Stimulated activated CD4-positive, alpha-beta T cell treated with anti-CD3 and anti-CD28 coated beads, TNF-alpha, amount 100 ng/mL, for 4 hours (primary cell): ENCODE measurements at regions not wholly inside any gene's neighbourhood (a gene's known extent, or its start where the extent isn't known, plus 50 kb on each side); places are given as distances from the start of the nearest gene placed in this dataset.
A peak's percentile ranks its signal among the peaks of the same experiment; 100 is the strongest.

Experiments used
- DNase-seq, 3 experiments: peaks; one replicate each; pipeline ENCODE4 v3.0.0-alpha.2; 2020; ENCODE audit warnings: low read depth in 3 of 3

DNA sequence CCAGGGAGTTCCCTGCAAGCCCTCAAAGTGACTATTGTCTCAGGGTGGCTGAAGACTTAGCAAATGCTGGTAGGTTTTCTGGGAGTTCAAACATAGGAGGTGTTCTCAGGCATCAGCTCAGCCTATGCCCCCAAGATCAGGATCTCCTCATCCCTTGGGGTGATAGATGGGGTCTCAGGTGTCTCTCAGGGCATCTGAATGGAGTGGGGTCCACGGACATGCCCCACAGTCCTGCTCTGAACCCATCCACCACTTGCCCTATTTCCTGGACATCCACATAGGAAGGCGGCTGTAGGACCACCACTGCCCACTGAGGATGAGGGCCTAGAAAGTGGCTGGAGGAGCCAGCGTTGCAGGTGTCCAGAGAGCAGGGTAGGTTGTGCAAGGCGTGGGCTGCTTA is 287.0 kb upstream of the CXCR4 start:
- no peak for DNase-seq

DNA sequence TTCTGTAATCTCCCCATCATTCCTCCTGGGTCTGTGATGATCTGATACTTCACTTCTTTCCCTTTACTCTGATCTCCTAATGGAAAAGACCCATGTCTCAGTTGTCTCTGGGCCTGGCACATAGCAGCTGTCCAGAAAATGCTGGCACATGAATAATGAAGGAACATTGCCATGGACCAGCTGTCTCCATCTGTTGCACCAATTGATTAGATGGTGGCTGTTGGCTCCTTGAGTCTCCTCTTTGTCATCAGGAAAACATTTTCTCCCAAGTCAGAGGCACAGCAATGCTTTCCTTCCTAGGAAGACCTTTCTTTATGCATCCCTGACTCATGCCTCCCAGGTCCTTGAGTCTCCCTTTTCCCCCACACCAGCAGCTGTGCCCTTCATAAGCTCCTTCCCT is 286.2 kb upstream of the CXCR4 start:
- no peak for DNase-seq

DNA sequence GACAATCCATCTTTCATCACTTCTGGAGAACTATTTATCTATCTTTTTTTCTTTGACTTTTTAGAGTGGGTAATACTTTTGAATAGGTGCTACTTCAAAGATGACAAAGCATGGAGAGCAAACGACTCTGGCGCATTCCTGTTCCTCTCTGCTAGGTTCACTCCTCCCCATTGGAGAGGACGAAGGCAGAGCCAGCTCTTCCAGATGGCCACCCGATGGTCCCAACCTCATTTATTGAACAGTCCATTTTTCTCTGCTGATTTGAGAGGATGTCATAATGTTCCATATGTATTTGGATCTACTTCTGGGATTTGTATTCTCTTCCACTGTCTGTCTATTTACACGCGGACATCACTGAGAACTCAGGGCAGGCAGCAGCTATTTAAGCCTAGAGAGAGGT is 284.3 kb upstream of the CXCR4 start:
- no peak for DNase-seq

DNA sequence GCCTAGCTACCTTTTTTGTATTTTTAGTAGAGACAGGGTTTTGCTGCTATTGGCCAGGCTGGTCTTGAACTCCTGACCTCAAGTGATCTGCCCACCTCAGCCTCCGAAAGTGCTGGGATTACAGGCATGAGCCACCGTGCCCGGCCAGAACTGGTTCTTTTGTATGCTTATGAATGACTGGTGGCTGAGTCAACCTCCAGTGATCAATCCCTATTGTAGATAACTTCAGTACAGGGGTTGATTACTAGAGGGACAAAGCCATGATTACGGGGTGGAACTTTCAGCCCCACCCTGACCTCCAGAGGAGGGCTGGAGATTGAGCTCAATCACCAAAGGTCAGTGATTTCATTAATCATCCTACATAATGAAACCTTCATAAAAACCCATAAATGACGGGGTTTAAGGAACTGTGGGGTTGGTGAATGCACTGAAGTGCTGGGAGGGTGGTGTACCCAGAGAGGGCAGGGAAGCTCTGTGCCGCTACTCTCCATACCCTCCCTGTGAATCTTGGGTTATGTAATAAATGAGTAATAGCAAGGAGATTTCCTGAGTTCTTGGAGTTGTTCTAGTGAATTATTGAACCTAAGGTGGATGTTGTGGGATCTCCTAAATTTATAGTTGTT is 281.8 kb upstream of the CXCR4 start:
- DNase-seq: no peak

DNA sequence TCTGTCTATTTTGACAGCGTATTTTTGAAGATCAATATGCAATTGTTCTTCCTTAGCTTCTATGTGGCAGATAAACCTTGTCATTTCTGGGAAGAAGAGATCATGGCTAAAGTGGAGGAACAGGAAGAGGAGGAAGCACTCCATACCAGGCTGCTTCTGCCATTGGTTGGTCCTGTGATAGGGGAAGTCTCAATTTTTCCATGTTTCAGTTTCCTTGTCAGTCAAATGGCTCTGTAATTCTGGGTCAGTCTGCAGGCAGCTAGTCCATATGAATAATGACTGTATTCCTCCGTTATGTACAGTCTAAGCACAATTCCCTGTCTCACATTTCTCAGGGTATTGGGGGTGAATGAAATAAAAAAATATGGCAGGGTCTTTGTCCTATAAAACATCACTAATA is 277.6 kb upstream of the CXCR4 start:
- DNase-seq: no peak

DNA sequence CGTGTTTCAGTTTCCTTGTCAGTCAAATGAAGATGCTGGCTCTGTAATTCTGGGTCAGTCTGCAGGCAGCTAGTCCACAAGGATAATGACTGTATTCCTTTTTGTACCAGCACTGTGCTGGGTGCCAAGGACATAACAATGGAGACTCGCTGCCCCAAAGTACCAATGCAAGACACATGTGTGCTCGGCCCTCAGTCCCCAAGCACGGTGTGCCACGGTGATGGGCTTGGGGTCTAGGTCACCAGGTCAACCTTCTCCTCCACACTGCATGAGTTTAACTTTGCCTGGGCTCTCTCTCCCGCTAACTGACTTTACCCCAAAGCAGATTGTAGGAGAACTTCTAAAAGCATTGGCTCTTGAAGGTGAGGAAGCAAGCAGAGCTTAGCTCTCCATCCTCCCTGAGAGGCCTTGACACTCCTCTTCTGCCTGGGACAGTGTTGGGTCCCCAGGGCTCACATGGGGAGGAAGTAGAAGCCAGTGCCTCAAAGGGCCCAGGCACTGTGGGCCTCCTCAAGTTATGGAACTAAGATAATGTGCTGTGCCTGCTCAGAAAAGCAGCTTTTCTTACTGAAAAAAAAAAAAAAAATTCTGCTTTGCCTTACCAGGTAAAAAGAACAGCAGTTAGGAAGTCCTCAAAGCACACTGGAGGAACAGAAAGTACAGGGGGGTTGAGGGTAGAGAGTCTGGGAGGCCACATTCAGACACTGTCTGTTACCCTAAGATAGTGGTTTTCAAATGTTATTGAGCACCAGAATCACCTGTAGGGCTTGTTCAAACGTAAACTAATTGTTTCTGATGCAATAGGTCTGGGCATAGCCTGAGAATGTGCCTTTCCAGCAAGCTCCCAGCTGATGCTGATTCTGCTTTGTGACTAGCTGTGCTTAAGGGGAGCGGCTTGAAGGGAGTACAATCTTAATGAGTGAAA is 276.4 kb upstream of the CXCR4 start:
- DNase-seq: no peak

DNA sequence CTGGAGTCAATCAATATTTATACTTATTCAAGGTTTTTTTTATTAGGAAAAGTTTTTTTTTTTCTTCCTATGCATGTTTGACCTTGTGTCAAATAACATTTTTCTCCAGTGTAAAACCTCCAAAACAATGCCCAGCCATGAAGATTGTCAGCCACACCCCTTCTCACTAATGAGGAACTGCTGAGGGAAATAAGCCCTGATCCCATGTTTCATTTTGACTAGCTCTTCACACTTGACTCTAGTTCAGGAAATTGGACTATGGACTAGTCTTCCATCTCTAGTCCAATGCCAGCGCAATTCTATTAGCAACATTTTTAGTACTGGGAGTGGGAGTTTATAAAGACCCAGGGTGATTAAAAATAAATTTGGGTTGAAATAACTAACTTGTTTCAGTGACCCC is 275.6 kb upstream of the CXCR4 start:
- DNase-seq: no peak

DNA sequence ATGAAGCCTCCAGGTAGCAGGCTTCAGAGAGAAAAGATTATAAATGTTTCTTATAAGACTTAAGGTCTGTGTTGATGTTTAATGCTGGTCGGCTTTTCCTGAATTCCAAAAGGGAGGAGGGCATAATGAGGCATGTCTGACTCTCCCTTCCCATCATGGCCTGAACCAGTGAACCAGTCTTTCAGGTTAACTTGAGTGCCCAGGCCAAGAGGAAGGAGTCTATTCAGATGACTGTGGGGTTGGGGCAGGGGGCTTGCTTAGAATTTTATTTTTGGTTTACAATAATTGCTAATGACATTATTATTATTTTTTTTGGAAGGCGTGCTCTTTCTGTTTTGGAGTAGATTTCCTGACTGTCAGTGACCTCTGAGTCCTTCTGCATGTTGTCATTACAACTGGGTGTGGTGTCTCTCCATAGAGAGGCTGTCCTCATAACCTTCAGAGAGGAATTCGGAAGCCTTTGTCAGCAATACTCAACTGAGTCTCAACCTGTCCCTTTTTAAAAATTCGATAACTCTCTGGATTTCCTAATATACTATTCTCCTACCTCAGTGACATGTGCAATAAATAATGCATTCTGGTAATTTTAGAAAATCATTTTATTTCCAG is 275.1 kb upstream of the CXCR4 start:
- no peak for DNase-seq

DNA sequence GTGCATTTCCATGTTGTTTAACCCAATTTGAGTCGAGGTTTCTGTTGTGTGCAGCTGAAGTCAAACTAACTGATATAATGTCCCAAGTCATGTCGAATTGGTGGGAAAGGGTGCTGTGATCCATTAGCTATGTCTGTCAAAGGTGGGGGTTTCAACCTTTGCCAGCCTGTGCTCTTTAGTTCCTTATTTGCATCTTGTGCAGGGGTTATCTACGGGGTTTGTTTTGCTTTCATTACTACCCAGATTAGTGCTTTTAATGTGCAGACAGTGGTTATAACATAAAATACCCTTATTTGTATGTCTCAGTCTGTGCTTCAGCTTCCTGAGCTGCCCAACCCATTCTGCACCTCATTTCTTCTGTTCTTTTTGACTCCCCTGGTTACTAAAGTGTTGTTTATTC is 271.9 kb upstream of the CXCR4 start:
- DNase-seq: no peak

DNA sequence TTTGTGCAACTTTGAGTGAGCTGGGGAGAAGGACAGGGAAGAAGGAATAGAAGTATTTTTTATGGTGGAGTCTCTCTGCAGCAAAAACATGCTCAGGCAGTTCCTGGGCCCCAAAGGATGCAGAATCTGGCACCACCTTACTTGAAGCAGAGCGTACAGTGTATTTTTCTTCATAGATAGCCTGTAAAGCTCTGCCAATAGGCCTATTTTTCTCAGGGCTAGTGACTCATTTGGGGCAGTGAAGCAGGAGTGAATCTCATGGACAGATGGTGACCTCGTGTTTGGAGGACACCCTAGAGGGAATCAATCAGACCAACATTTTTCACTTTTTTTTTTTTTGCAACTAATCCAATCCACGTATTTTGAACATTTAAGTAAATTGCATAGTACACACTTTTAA is 268.1 kb upstream of the CXCR4 start:
- no peak for DNase-seq

DNA sequence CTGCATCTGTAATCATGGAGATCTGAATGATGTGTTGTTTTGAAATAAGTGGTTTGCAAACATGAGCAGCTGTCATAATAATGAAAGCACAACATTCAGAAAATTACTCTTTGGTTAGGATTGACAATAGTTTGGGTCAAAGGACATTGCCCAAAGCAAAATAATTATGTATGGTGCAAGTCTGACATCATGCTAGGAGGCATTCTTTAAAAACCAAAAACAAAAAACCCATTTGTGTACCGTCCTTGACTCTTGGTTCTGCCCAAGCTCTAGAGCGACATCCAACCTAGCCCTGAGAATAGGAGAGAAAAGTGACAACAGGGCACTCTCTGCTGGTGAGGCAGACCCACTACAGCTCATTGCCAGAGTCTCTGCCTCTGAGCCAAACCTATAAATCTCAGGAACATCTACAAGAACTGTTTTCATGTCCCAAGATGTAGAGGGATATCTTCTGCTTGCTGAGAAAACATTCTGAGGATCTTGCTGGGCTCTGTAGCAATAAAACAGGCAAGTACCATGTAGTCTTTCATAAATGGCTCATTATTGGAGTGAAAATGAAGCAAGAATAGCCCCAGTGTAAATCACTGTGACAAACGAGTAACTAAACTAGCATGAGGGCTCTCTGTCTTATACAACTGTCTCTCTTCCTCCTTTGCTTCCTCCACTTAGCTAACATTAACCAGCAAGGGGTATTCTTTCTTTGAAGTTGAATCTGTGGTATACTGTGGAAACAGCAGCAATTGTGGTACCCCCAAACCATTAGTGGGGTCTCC is 266.8 kb upstream of the CXCR4 start:
- DNase-seq: peak in 2 of 3 experiments; percentile 8 to 24

DNA sequence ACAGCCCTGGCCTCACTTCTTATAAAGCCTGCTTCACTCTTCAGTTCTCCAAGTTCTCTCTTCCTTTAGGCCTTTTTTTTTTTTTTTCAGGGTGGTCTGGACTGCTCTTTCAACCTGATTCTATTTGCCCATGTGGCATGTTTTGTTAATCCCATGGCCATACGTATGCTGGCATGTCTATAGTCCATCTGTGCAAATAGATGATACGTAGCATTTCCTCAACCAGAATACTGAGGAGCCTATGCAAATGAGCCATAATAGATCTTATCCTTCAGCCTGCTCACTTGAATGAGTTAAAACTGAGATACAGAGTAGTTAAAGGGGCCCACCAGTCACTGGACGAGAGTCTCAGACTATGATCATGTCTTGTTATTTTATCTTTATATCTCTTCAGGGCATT is 265.2 kb upstream of the CXCR4 start:
- DNase-seq: no peak

DNA sequence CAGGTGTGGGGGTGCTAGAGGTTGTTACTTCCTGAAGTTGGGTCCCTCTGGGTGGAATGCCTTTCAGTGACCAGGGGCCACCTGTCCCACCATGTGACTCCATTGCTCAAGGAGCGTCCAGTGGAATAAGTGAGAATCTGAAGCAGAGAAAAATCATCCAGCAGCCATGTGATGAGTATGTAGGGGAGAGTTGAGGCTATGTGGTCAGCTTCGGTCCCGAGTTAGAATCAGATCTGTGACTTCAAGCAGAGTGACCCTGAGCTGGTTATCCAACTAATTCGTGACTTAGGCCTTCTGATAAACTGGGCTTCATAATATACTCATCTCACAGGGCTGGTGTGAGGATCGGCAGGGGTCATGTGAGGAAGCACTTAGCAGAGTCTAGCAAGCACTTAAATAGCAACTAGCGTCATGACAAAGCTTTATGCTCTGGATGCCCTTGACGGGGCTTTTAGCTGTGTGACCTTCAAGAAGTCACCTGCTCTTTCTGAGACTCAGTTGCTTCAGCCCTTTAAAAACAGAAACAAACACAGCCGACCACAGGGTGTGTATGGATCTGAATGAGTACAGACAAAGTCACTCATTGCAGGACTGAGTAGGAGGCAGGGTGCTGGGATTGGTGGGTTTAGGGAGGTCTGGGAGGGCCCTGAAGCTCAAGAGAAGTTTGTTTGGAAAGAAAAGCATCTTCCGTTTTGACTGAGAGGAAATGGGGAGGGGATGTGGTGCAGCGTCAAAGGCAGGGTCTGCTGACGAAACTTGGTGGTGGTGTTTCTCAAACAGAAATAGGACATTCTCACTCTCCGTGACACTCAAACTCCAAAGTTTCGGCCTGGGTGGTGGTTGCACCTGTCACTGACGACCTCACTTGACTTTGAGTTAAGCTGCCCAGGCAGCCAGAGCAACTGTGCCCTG is 264.0 kb upstream of the CXCR4 start:
- DNase-seq: peak in 2 of 3 experiments; percentile 15 to 26

DNA sequence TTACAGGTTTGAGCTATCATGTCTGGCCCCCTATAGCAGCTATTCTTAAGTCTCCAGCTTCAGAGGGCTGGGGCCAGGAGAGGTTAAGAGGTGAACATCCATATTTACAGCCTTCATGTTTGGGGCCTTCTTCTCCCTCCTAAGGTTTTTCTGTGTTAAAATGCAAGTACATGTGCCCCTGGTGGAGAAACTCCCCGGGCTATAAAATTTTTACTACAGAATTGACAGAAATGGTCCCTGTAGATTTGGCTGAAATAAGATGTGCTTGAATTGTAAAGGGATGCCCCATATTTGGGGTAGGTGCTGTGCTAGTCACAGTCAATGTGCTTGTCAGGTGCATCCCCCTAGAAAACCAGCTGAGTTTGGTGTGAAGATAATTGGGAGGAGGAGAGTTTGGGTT is 263.3 kb upstream of the CXCR4 start:
- DNase-seq: no peak

DNA sequence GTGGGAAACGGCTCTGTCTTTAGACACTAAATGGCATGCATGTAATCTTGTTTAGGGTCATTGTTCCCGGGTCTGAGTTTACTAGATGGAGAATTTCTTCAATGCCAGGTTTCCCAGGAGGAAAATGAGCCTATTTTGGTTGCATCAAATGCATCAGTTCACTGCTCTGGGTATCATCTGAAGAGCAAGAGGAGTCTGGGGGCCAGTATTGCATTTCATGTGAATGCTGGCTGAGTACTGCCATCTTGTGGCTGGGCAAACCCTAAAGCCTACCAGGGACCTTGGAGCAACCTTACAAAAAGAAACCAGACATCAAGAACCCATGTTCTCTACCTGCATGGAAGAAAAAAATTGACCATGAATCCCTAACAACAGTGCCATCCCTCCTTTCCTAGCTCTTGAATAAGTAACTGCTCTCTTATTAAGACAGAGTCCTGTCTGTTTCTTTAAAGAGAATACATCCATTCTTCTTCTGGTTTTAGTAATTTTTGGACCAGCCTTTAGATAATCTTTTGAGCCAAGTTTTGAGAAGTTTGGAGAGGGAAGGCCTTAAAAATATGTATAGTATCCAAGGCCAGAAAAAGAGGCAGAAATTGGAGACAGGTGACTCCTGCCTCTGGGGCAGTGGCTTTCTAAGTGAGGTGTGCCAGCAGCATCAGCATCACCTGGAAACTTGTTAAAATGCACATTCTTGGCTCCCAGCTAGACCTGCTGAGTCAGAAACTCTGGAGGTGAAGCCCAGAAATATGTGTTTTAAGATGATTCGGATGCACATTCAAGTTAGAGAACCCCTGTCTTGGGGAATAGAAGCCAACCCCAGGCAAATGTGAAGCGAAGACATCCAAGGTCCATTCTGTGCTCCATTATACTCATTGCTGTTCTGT is 261.0 kb upstream of the CXCR4 start:
- peak; percentile 31 to 60 (median 56) for DNase-seq

DNA sequence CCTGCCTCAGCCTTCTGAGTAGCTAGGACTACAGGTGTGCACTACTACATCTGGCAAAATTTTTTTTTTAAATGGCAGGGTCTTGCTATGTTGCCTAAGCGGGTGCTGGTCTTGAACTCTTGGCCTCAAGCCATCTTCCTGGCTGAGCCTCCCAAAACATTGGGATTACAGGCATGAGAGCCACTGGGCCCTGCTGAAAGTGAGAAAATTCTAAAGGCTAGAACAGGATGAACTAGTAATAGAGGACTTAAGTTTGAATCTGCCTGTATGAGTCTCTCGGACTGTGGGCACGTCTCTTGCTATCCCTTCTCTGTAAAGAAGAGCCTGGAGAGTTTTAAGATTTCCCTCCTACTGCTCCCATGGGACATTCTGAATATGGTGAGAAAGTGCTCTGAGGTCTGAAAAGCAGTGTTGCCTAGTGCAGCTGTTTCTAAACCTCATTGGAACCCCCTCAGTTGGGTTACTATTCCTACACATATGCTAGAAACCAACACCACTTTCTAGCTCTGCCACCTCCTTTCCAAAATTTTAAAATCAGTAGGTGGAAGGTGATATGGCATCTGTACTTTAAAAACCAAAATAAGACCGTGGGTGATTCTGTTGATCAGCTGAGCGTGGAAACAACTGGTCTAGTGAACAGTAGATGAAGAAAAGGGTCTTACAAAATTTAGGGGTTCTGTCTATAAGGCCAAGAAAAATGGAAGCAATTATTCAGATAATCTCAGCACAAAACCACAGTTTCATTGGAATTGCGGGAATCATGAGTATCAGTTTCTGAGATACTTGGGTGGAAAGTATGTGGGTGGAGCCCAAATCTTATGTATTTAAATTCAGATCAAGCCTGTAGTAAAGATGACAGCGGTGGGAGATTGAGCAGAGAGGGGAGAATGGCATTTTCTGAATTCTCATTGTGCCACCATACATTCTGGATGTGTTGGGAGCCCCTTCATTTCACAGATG is 259.8 kb upstream of the CXCR4 start:
- no peak for DNase-seq

DNA sequence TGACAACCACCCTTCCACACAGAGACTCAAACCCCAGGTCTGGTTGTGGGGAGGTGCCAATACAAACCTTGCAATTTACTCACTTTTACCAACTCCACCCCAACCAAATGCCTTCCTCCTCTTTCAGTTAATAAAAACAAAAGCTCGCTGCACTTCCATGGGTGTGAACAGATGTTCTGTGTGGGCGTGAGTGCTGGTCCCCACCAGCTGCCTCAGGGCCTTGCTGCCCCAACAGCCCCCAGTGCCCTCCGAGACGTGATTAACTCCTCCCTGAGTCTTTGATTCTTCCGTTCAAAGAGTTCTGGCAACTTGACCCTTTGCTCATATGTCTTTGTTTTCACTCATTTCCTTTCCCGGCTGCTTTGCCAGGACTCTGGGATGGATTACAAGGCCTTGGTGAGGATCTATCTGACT is 258.9 kb upstream of the CXCR4 start:
- no peak for DNase-seq

DNA sequence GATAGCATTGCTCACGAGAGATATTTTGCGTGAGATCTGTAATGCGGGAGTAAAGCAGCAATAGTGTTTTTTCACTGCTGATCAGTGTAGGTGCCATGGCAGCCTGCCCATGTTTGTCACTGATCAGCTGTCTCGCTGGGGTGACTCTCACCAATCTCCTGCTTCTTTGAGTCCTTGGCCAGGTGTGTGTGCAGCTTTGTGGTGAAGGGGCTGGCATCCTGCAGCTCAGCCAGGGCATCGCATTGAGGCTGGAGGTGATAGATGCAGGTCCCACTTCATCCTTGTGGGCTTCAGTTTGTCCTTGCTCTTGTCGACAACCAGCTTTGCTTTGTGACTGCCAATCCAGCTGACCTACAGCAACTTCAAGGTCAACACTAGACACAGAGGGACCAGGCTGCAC is 258.3 kb upstream of the CXCR4 start:
- DNase-seq: no peak
